Lower lobe of right lung (tissue), 2 donors: ENCODE measurements at regions not wholly inside any gene's neighbourhood (a gene's known extent, or its start where the extent isn't known, plus 50 kb on each side); places are given as distances from the start of the nearest gene placed in this dataset.

Source experiments
- ATAC-seq, 2 donors: fragments of 200-7000 bp; cut with Tn5 transposase; one replicate each; pipeline ENCODE4 v1.9.1; 2020 to 2022; ENCODE audit warnings: mild to moderate bottlenecking in 2 of 2, moderate library complexity in 2 of 2
- DNase-seq: peaks from one replicate; pipeline ENCODE4 v3.0.0-alpha.2; 2020
- H3K27ac ChIP-seq: fragments of 200-600 bp; one replicate; pipeline ENCODE4 v1.8.0; 2022
- H3K27me3 ChIP-seq: fragments of 200-600 bp; one replicate; pipeline ENCODE4 v1.8.0; 2022; ENCODE audit warnings: low read depth
- H3K36me3 ChIP-seq: fragments of 200-600 bp; one replicate; pipeline ENCODE4 v1.8.0; 2022; ENCODE audit warnings: mild to moderate bottlenecking
- H3K4me1 ChIP-seq: fragments of 200-600 bp; one replicate; pipeline ENCODE4 v1.8.0; 2022
- H3K4me3 ChIP-seq: fragments of 200-600 bp; one replicate; pipeline ENCODE4 v1.8.0; 2022; ENCODE audit warnings: mild to moderate bottlenecking
- H3K9me3 ChIP-seq: fragments of 200-600 bp; one replicate; pipeline ENCODE4 v1.8.0; 2022
- intact Hi-C: fragments of 100-400 bp; cut with DNase I; formaldehyde crosslinking; loops from one replicate; pipeline ENCODE4 v1.11.0; 2022
- TF ChIP-seq, protein P1 (sequence below): fragments of 200-600 bp; IDR thresholded peaks from one replicate; pipeline ENCODE4 v1.8.0; 2022; ENCODE audit warnings: antibody characterized with exemption, mild to moderate bottlenecking
- donor health status: DM: no; HTN: yes; CAD: no; lungs with severe emphysema.

DNA sequence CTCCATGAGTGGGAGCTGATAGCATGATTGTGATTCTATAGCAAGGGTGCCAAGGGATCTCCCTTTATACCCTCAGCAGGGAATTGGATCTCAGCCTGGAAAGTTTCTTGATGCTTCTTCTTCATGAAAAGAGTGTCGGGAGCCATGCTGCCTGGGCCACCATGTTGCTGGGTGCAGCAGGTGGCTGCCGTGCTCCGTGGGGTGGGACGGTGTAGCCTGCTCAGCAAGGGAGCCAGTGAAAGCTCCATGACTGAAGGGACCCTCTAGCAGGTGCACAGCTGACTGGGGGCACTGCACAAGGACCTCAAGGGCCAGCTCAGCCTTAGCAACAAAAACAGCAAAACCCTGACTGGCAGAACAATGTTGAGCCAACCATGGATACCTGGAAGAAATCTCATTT, 368.9 kb upstream of the HS6ST1 start:
- Histone ChIP-seq H3K27ac (no peak overlapping the region), H3K4me3 (no peak overlapping the region), H3K4me1 (no peaks in the 10 kb centered on the region), H3K9me3 (no peaks in the 10 kb centered on the region), H3K27me3 (no peaks in the 10 kb centered on the region), H3K36me3 (no peaks in the 10 kb centered on the region)
- intact Hi-C loops, result no loop called here
- no peak for DNase-seq
- TF ChIP-seq, protein P1, sequence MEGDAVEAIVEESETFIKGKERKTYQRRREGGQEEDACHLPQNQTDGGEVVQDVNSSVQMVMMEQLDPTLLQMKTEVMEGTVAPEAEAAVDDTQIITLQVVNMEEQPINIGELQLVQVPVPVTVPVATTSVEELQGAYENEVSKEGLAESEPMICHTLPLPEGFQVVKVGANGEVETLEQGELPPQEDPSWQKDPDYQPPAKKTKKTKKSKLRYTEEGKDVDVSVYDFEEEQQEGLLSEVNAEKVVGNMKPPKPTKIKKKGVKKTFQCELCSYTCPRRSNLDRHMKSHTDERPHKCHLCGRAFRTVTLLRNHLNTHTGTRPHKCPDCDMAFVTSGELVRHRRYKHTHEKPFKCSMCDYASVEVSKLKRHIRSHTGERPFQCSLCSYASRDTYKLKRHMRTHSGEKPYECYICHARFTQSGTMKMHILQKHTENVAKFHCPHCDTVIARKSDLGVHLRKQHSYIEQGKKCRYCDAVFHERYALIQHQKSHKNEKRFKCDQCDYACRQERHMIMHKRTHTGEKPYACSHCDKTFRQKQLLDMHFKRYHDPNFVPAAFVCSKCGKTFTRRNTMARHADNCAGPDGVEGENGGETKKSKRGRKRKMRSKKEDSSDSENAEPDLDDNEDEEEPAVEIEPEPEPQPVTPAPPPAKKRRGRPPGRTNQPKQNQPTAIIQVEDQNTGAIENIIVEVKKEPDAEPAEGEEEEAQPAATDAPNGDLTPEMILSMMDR, result no peak
- ATAC-seq, result no peak

DNA sequence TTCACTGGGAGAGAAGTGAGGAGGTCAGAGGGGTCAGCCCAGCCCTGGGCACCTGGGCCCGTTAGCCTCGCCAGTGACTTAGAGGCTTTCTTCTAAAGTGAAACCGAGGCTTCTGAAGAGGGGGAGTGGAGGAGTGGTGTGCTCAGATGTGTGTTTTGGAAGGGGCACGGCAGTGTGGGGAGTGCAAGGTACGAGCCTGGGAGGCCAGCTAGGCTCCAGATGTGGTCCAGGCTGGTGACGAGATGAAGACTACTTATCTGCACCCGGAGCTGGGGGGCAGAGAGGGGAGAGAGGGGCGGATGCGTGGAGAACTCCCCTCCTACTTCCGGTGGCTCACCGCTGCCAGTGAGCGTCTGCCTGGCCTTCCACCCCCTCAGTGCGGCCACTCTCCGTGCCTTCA, 371.3 kb upstream of the HS6ST1 start:
- no peak overlapping the region for H3K4me3 ChIP-seq
- DNase-seq, result no peak
- H3K27ac ChIP-seq, result no peak overlapping the region
- no peaks in the 10 kb centered on the region for H3K4me1 ChIP-seq
- TF ChIP-seq, protein P1, result no peak
- H3K36me3 ChIP-seq, result no peaks in the 10 kb centered on the region
- no peak for ATAC-seq
- H3K27me3 ChIP-seq, result no peaks in the 10 kb centered on the region
- intact Hi-C loops, result no loop called here
- no peaks in the 10 kb centered on the region for H3K9me3 ChIP-seq

DNA sequence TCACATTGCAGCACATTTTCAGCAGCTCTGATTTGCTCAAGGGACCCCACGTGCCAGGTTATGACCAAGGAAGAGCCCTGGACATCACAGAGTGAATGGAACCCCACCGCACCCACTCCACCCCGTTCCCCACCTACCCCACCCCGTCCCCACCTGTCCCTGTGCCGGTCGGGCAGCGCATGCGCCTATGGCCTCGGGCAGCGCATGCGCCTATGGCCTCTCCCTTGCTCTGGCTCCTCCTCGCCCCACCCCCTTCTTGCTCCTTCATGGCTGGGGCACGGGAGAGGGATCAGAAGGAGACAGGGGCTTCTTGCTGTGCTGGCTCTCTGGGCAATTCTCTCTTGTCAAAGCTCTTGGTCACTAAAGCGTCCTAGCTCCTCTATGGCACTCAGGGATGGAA, 371.8 kb upstream of the HS6ST1 start:
- H3K36me3 ChIP-seq, result no peaks in the 10 kb centered on the region
- no peak overlapping the region for H3K27ac ChIP-seq
- no peaks in the 10 kb centered on the region for H3K27me3 ChIP-seq
- H3K4me1 ChIP-seq, result no peaks in the 10 kb centered on the region
- no peaks in the 10 kb centered on the region for H3K9me3 ChIP-seq
- ATAC-seq (no peak), DNase-seq (no peak)
- TF ChIP-seq, protein P1, result no peak
- no peak overlapping the region for H3K4me3 ChIP-seq
- intact Hi-C loops, result no loop called here

DNA sequence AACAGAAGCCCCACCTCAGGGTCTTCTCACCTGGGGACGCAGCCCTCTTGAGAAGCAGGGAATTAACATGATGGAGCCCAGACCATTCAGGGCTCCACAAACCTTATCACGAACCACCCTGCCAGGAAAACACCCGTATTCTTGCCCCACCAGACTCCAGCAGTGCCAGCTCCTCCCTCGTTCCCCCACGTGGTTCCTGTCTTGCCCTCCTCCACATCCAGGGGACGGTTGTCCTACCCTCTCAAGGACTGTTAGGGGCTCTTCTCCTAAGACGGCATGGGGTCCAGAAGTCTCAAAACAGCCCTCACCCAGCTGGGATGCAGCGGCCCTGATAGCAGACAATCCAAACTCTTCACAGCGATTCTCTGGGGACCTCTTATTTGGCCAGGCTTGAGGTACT, 372.2 kb upstream of the HS6ST1 start:
- Histone ChIP-seq H3K27ac (no peak overlapping the region), H3K27me3 (no peaks in the 10 kb centered on the region), H3K9me3 (no peaks in the 10 kb centered on the region), H3K4me1 (no peaks in the 10 kb centered on the region), H3K4me3 (no peak overlapping the region), H3K36me3 (no peaks in the 10 kb centered on the region)
- ATAC-seq, result no peak
- TF ChIP-seq, protein P1, result no peak
- no peak for DNase-seq
- intact Hi-C loops, result no loop called here

DNA sequence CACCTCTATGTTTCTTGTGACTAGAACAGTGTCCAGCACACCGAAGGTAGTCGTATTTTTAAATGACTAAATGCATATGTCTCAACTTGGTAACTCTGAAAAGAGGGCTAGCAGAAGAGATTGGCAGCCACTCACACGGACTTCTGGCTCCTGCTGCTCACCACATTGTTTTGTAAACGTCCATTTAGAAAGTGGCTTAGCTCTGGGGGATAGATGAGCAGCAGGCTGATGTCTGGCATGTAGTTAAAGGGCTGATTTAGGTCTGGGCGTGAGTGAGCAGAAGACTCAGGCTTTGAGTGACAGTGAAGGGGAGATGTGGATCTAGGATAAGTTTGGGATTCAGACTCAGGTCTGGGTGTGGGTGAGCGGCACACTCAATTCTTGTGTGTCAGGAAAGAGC, 372.9 kb upstream of the HS6ST1 start:
- TF ChIP-seq, protein P1, result no peak
- intact Hi-C loops, result no loop called here
- Histone ChIP-seq H3K4me1 (no peaks in the 10 kb centered on the region), H3K27ac (no peak overlapping the region), H3K9me3 (no peaks in the 10 kb centered on the region), H3K36me3 (no peaks in the 10 kb centered on the region), H3K27me3 (no peaks in the 10 kb centered on the region), H3K4me3 (no peak overlapping the region)
- DNase-seq (no peak), ATAC-seq (no peak)
